Limb (tissue), 2 donors: ENCODE measurements at regions not wholly inside any gene's neighbourhood (a gene's known extent, or its start where the extent isn't known, plus 50 kb on each side); places are given as distances from the start of the nearest gene placed in this dataset.

Experiments used
- DNase-seq, 2 donors: peaks; one replicate each; pipeline ENCODE4 v3.0.0-alpha.2; 2016; ENCODE audit errors: extremely low spot score in 2 of 2

DNA sequence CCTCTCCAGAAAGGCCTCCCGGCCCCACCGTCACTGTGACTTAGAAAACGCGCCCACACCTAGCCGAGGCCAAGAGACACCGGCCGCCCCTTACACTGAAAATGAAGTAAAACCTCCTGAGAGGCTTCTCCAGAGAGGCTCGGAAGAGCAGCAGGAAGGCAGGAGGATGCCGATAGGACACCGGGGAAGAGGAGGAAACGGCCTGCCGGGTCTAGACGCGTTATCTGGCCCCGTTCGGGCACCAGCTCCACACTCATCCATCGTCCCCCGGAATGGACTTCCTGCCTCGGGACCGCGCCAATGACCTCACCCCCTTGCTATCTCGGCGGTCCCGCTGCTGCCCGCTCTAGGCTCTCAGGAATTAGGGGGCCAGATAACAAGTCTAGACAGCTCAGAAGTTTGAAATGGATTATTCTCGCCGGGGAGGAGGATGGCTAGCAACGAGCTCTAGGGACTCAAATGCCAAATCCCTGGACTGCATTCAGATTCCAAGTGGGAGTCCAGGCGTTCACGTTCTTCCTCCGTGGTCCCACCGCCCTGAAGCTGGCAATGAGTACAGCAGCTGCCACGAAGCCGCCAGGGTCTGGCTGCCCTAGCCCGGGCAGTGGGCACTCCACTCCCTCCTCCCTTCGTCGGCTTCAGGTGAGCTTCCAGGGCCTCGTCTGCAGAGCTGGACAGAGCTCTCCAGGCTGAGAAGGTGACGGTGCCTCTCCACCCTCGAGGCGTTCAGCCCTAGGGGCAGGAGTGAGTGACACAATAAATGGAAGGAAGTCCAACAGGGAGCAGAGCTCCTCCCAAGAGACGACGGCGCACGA lies 350.9 kb downstream of the FOXL1 start:
- no peak for DNase-seq

DNA sequence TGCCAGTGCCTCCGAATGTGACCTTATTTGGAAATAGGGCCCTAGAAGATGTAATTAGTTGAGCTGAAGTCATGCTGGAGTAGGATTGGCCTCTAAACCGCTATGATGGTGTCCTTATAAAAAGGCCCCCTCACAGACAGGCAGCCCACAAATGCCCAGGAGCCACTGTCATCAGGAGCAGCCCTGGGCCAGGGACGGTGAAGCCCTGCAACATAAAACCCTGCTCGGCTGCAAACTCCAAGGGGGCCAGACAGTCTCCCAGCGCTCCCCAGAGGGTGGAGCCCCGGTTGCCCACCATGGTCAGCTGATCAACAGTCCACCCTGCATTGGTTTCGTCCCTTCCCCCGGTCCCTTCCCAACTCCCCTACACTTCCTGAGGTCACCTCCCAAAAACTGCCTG lies 351.7 kb downstream of the FOXL1 start:
- no peak for DNase-seq

- DNase-seq, result no peak
These were observed 352.5 kb downstream of the FOXL1 start for GRCh38 chr16:86930663-86931373.

DNA sequence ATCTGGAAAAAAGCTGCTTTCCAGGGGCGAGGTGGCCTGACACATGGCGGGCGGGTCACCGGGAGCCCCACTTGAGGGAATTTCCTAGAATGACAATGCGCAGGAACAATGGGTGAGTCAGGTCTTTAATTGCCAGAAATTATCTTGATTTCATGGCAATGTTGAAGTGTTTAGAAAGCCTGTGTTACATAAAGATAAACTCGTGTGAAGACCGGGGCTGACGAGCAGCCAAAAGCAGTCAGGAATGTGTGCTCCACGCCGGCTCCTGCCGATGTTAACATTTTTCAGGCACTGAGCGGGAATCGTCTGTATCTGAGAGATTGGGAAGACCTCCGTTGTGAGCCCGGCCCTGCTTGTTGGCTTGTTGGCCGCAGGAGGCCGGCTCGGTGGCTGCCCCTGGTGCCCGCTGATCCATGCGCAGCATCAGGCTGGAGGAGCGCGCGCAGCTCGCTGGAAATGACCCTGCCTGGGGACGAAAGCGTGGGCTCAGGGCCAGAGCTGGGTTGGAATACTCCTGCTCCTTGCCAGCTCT lies 353.1 kb downstream of the FOXL1 start:
- peak in 1 of 2 donors; percentile 53 for DNase-seq

DNA sequence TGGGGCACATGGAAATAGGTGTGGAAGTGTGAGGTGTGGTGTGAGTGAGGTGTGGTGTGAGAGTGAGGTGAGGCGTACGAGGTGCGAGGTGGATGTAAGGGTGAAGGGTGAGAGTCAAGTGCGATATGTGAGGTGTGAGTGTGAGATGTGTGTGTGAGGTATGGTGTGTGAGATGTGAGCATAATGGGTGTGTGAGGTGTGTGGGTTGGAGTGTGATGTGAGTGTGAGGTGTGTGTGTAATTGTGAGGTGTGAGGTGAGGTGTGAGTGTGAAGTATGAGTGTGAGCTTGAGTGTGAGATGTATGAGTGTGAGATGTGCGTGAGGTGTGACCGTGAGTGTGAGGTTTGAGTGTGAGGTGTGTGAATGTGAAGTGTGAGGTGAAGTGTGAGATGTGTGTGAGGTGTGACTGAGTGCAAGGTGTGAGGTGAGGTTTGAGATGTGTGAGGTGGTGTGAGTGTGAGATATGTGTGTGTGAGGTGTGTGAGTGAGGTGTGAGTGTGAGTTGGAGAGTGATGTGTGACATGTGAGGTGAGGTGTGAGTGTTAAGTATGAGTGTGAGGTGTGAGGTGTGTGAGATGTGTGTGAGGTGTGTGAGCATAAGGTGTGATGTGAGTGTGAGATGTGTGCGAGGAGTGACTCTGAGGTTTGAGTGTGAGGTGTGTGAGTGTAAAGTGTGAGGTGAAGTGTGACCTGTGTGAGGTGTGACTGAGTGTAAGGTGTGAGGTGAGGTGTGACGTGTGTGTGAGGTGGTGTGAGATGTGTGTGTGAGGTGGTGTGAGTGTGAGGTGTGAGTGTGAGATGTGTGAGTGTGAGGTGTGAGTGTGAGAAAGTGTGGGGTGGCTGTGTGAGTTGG lies 354.0 kb downstream of the FOXL1 start:
- DNase-seq, result no peak

DNA sequence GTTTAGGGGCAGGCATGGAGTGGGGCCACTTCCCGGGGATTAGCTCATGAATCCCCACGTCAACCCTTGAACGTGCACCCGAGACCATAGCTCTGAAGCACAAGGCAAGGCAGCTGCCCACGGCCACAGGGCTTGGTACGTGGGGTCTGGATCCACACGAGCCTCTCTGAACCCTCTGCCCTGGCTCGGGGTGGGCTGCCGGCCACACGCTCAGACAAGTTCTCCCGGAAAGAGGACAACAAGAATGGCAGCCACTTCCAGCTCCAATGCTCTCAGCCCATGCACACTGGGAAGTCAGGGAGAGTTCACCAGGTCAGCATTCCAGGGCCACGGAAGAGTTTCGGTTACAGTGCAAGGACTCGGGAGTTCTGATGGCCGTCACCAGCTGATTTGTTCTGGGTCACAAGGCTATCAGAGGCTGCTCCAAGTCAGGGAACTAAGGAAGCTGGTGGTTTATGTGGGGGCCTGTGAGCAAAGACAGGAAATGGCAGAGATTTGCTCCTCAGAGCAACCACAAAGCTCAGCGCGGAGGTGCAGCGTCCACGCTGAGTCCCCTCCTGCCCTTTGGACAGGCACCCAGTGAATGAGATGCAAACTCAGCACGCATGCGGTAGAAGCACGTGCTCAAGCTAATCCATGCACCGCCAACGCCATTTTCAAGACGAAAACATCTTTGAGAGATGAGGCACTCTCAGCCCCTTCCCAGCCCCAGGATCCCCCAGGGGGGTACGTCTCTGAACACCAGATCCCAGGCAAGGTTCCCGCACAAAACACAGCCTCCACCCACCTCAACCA lies 356.4 kb downstream of the FOXL1 start:
- DNase-seq, result no peak

GRCh38 chr16:86939609-86940008 lies 361.3 kb downstream of the FOXL1 start:
- no peak for DNase-seq

DNA sequence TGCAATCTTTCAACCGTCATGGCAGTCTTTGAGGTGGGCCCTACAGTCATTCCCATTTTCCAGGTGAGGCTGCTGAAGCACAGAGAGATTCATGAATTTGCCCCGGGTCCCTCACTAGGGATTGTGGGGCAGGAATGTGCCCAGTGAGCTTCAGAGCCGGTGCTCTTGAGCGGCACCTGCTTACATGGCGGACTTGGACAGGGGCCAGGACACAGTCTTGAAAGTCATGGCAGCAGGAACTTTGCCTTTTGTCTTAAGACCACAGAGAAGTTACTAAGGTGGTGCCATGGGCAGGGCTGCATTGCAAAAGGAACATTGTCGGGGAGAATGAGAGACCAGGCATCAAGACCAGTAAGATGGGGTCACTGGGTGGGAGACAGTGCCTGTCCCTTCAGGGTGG lies 363.4 kb downstream of the FOXL1 start:
- DNase-seq, result no peak

DNA sequence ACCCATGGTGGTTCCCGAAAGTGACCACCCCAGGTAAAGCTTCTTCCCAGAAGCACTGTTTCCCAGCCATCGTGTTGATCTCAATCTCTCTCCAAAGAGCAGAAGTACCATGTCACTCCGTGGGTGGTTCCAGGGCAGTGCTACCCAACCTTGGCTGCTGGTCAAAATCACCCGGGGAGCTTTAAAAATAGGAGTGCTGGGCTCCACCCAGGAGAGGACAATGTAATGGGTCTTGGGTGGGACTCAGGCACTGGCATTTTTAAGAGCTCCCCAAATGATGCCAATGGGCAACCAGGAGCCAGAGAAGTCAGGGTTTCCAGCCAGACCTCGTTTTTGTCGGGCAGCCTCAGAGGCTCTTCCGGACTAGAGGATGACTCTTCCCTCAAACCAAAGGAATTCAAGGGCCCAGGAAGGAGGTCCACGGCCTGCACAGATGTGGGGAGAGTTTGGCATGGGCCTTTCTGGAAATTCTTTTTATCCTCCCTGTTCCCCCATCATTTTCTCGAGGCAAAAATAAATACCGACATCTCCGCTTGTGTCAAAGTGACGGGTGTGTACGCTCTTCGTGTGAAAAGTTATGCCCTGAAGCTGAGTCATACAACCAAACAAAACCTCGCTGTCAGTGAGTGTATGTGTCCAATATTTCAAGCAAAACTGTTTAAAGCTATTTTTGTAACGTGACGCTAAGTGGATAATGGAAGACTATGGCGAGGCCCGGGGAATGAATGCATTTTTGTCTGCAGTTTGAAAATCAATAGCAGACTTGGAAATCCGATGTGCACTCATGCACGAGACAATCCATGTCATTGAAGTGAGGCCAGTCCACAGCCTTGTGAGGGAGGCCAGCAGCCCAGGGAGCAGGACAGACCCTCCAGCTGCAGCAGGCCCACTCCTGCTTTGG lies 364.1 kb downstream of the FOXL1 start:
- DNase-seq, result no peak

DNA sequence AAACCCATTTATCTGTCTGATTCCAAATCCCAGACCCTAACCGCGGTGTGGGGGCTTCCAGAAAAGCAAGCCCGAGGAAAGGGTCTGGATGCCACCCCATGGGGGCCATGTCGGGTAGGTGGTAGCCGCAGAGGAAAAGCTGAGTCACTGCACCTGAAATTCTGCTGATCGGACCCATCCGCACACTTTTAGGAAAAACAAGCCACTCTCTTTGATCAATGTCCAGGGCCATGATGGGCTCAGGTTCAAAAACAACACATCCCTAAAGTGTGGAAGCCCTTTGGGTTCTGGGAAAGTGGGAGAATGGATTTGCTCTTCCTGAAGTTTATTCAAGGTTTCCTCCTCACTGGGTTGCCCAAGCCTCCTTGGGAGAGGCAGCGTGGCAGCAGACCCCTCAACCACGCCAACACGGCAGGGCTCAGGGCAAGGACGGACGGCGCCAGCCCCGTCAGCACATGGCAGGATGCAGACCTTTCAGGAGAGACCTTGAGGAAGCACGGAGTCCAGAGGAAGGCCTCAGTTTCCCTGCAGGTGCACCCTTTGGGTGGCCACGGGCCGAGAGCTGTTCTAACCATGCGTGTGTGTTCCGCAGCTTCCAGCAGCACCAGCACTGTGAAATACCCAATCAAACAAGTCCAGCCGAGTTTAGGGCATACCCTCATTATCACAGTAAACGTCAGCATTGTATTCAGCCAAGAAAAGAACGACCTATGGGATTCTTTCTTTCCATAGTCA lies 367.0 kb downstream of the FOXL1 start:
- no peak for DNase-seq

DNA sequence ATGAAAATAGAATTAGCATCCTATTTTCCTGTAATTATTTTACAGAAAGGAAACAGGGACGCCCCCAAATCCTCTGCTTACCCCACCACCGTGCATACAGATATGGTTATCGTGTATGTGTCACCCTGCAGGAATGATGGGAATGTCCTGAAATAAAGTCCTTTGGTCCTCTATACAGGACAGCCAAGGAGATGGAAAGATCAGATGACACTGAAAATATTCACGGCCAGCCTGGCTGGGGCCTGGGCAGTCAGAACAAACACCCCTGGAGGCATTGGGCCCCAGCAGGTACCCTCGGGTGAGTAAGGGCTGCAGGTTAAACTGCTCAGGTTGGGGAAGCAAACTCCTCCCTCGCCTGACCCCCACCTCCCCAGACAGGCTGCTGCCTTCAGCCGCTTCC lies 368.0 kb downstream of the FOXL1 start:
- no peak for DNase-seq

DNA sequence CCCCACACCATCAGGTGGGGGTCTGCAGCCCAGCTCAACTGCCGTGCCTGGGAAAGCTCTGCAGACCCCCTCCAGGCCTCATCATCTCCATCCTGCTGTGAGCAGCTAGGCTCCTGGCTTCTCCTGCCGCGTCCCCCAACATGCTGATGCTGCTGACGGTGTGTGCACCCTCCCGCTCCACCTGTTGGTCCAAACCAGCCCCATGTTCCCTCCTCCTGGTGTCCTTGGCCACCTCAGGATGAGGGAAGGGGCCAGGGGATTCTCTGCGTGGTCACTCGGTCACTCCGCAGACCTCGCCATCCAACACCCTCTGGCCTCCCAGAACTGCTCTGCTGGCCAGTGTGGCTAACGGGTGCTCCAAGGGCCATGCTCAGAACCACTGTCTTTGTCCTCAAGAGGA lies 368.6 kb downstream of the FOXL1 start:
- no peak for DNase-seq

GRCh38 chr16:86948046-86948445 lies 369.1 kb downstream of the C16orf95 start:
- DNase-seq, result no peak

GRCh38 chr16:86949116-86949515 lies 368.1 kb downstream of the C16orf95 start:
- no peak for DNase-seq

GRCh38 chr16:86949630-86950029 lies 367.6 kb downstream of the C16orf95 start:
- no peak for DNase-seq

DNA sequence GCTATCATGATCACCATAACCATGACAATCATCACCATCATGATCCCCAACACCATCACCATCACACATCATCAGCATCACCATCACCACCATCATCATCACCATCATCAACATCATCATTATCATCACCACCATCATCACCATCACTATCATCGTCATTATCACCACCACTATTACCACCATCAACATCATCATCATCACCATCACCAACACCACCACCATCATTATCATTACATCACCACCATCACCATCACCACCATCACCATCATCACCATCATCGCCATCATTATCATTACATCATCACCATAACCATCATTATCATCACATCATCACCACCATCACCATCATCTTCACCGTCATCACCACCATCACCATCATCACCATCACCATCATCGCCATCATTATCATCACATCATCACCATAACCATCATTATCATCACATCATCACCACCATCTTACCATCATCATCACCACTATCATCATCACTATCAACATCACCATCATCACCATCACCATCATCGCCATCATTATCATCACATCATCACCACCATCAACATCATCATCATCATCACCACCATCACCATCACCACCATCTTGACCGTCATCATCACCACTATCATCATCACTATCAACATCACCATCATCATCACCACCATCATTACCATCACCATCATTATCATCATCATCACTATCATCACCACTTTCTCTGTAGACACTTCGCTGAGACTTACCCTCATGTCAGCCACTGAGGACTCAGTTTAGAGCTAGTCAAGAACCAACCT lies 366.0 kb downstream of the C16orf95 start:
- DNase-seq, result no peak

DNA sequence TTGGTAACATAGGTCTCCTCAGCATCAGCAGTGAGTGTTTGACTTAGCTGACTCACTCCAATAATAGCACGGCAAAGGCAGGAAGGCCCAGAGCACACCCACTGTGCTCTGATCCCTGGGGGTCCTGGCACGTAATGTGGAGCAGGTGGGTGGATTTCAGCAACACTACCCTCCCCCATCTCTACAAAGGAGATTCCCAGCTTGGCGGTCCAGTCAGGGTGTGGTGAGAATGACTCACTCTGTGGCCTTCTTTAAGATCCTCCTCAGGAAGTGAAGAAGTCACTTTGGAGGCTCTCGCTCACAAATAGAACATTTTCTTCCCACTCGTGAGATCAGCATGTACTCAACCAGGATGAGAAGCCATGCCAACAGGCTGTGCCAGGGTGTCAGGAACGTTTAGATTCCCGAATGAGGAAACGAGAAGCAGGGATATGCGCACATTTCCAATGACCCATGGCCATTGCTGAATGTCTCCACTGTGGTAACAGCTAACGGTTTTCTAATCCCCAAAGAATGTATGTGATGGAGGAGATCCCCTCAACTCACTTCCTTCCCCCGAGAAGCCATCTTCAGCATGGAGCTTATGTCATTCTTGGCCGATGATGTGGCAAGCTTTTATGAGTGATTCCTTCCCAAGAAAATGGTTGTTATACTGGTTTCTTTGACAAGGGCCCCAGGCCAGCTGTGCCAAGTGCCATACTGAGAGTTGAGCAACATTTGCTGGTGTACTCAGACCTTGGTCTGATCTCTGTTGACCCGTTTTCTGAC lies 365.2 kb downstream of the C16orf95 start:
- DNase-seq, result no peak

DNA sequence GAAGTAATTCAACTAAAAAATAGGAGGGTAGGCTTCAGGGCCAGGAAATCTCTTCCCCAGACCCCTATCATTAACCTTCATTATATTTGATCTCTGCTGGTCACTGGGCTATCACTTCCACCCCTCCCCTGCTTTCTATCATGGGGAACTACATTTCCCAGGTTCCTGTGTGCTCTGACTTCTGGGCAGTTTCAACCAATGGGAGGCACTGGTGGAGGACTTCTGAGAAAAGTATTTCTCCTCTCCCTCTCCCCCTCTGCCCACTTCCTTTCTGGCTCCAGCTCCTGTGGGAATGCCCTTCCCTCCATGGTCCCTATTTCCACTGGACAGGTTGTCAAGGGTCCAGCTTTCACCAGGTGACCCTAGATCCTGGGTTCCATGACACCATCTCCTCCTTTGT lies 364.4 kb downstream of the C16orf95 start:
- no peak for DNase-seq
